ENCODE measurements at regions not wholly inside any gene's neighbourhood (a gene's known extent, or its start where the extent isn't known, plus 50 kb on each side); places are given as distances from the start of the nearest gene placed in this dataset.

DNA sequence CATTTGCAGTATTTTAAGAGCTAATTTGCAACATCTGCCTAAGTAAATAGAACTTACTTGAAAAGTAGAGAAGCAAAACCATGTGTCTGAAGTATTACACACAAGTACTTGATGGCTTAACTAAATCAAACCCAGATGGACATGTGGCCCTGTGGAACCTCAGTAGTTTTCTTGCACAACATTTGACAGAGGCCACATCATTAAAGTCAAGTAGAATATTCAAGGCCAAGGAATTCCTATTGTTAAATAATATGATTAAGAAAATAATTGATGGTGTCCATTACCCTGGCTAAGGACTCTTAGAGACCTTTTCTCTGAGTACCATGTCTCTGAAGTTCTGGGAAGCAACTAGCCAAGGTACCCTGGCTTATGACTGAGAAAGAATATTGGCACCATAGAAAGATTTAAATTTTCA, 135.4 kb upstream of the OTUD4 start:
- no peak for DNase-seq
- H3K27ac ChIP-seq, result no peak overlapping the region
- intact Hi-C loops (cut with DNase I; ENCODE audit: low total_unique reads), result no loop called here
- H3K27me3 ChIP-seq (replicated peaks in 1 of 7), result peaks cover 0 to 6% (median 0%) of the 10 kb centered on the region in 7 donors
- H3K36me3 ChIP-seq, result no peaks in the 10 kb centered on the region
- TF ChIP-seq POLR2AphosphoS5 (IDR thresholded peaks at IDR 0.05), result no peak
- TF ChIP-seq, protein P1, sequence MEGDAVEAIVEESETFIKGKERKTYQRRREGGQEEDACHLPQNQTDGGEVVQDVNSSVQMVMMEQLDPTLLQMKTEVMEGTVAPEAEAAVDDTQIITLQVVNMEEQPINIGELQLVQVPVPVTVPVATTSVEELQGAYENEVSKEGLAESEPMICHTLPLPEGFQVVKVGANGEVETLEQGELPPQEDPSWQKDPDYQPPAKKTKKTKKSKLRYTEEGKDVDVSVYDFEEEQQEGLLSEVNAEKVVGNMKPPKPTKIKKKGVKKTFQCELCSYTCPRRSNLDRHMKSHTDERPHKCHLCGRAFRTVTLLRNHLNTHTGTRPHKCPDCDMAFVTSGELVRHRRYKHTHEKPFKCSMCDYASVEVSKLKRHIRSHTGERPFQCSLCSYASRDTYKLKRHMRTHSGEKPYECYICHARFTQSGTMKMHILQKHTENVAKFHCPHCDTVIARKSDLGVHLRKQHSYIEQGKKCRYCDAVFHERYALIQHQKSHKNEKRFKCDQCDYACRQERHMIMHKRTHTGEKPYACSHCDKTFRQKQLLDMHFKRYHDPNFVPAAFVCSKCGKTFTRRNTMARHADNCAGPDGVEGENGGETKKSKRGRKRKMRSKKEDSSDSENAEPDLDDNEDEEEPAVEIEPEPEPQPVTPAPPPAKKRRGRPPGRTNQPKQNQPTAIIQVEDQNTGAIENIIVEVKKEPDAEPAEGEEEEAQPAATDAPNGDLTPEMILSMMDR (IDR thresholded peaks at IDR 0.05 in 8 of 11, conservative IDR thresholded peaks at IDR 0.05 in 3 of 11), result no peak
- TF ChIP-seq POLR2A (IDR thresholded peaks at IDR 0.05), result no peak
- no peaks in the 10 kb centered on the region for H3K9me3 ChIP-seq
- no peak overlapping the region for H3K4me3 ChIP-seq
- no peaks in the 10 kb centered on the region for H3K4me1 ChIP-seq

- WGBS, 5 donors, result 46 to 62% (median 55%) methylated on average over 3 of the region's 3 CpGs
- Histone ChIP-seq H3K27ac (no peak overlapping the region), H3K4me3 (no peak overlapping the region), H3K36me3 (no peaks in the 10 kb centered on the region), H3K4me1 (no peaks in the 10 kb centered on the region), H3K27me3 (replicated peaks in 1 of 7) (no peaks in the 10 kb centered on the region), H3K9me3 (no peaks in the 10 kb centered on the region)
- TF ChIP-seq POLR2A (IDR thresholded peaks at IDR 0.05) (no peak), POLR2AphosphoS5 (IDR thresholded peaks at IDR 0.05) (no peak)
- TF ChIP-seq, protein P1 (IDR thresholded peaks at IDR 0.05 in 8 of 11, conservative IDR thresholded peaks at IDR 0.05 in 3 of 11), result no peak
- DNase-seq, result no peak
- intact Hi-C loops (cut with DNase I; ENCODE audit: low total_unique reads), result no loop called here
These were observed 128.2 kb upstream of the OTUD4 start for GRCh38 chr4:145308598-145308997.

DNA sequence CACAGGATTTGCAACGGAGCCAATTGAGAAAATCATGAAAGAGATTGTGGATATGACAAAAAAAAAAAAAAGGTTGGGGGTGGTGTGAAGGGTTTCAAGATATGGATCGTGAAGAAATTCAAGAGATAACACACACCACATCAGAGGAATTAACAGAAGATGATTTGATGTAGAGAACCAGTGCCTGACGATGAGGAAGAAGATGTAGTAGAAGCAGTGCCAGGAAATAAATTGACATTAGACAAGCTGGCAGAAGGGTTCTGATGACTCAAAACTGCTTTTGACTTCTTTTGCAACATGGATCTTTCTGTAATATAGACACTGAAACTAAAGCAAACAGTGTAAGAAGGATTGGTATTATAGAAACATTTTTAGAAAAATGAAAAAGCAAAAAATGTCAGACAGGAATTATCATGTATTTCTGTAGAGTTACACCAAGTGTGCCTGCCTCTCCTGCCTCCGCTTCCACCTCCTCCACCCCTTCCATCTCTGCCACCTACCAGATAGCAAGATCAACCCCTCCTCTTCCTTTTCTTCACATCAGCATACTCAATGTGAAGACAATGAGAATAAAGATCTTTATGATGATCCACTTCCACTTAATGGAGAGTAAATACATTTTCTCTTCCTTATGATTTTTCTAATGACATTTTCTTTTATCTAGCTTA, 127.5 kb upstream of the OTUD4 start:
- 65 to 83% (median 70%) methylated on average over 4 of the region's 4 CpGs for WGBS, 5 donors
- Histone ChIP-seq H3K27ac (no peak overlapping the region), H3K4me1 (no peaks in the 10 kb centered on the region), H3K36me3 (no peaks in the 10 kb centered on the region), H3K4me3 (no peak overlapping the region), H3K27me3 (replicated peaks in 1 of 7) (no peaks in the 10 kb centered on the region), H3K9me3 (no peaks in the 10 kb centered on the region)
- intact Hi-C loops (cut with DNase I; ENCODE audit: low total_unique reads), result no loop called here
- no peak for DNase-seq
- no peak for TF ChIP-seq POLR2A (IDR thresholded peaks at IDR 0.05)
- TF ChIP-seq, protein P1 (IDR thresholded peaks at IDR 0.05 in 8 of 11, conservative IDR thresholded peaks at IDR 0.05 in 3 of 11), result no peak
- TF ChIP-seq POLR2AphosphoS5 (IDR thresholded peaks at IDR 0.05), result no peak

DNA sequence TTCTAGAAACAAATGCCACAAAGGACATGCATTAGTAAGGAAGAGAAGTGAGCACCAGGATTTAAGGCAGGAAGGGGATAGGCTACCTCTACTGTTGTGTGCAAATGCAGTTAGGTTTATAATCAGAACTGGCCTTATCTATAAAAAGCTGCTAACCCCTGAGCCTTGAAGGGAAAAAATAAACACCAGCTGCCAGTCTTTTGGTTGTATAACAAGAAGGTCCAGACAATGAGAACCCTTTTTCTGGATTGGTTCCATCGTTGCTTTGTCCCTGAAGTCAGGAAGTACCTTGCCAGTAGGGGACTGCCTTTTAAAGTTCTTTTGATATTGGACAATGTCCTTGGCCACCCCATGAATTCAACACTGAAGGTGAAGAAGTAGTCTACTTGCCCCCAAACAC, 126.7 kb upstream of the OTUD4 start:
- Histone ChIP-seq H3K4me3 (no peak overlapping the region), H3K36me3 (no peaks in the 10 kb centered on the region), H3K4me1 (no peaks in the 10 kb centered on the region), H3K27ac (peak overlapping the region in 1 of 8 donors; percentile 27), H3K9me3 (no peaks in the 10 kb centered on the region), H3K27me3 (replicated peaks in 1 of 7) (no peaks in the 10 kb centered on the region)
- intact Hi-C loops (cut with DNase I; ENCODE audit: low total_unique reads), result no loop called here
- 50 to 63% (median 55%) methylated on average over 1 of the region's 1 CpG for WGBS, 5 donors
- DNase-seq, result no peak
- TF ChIP-seq, protein P1 (IDR thresholded peaks at IDR 0.05 in 8 of 11, conservative IDR thresholded peaks at IDR 0.05 in 3 of 11), result no peak
- TF ChIP-seq POLR2AphosphoS5 (IDR thresholded peaks at IDR 0.05), result no peak
- no peak for TF ChIP-seq POLR2A (IDR thresholded peaks at IDR 0.05)
